Loucy (cell line): ENCODE measurements at regions not wholly inside any gene's neighbourhood (a gene's known extent, or its start where the extent isn't known, plus 50 kb on each side); places are given as distances from the start of the nearest gene placed in this dataset.

Experiments
- H2AFZ ChIP-seq: fragments of 200-600 bp; sonication (generic); 2 replicates; pipeline ENCODE4 v1.6.0; 2016; ENCODE audit warnings: antibody characterized with exemption, mild to moderate bottlenecking, low read length, moderate library complexity
- H3F3A ChIP-seq: fragments of 200-600 bp; 2 replicates; pipeline ENCODE4 v1.6.0; 2016; ENCODE audit warnings: antibody characterized with exemption, low read depth, mild to moderate bottlenecking
- H3K27me3 ChIP-seq: fragments of 200-600 bp; sonication (generic); 2 replicates; pipeline ENCODE4 v1.6.1; 2014; ENCODE audit warnings: low read length, mild to moderate bottlenecking; ENCODE audit not compliant: insufficient read depth, poor library complexity, severe bottlenecking
- H3K36me3 ChIP-seq: fragments of 200-600 bp; sonication (generic); 2 replicates; pipeline ENCODE4 v1.6.1; 2016; ENCODE audit warnings: low read length; ENCODE audit not compliant: insufficient read depth
- H3K4me1 ChIP-seq: fragments of 200-600 bp; sonication (generic); 2 replicates; pipeline ENCODE4 v1.5.1; 2014; ENCODE audit warnings: low read length, mild to moderate bottlenecking; ENCODE audit not compliant: insufficient read depth, poor library complexity, severe bottlenecking
- H3K4me2 ChIP-seq: fragments of 200-600 bp; sonication (generic); 2 replicates; pipeline ENCODE4 v1.6.0; 2014; ENCODE audit warnings: antibody characterized with exemption, low read length, low read depth, mild to moderate bottlenecking; ENCODE audit not compliant: poor library complexity, severe bottlenecking
- H3K4me3 ChIP-seq: fragments of 200-600 bp; sonication (generic); 2 replicates; pipeline ENCODE4 v1.5.1; 2014; ENCODE audit warnings: low read length, mild to moderate bottlenecking, mixed read lengths; ENCODE audit not compliant: poor library complexity, severe bottlenecking
- H3K79me2 ChIP-seq: fragments of 200-600 bp; sonication (generic); 2 replicates; pipeline ENCODE4 v1.6.1; 2014; ENCODE audit warnings: low read length; ENCODE audit not compliant: insufficient read depth
- H3K9ac ChIP-seq: fragments of 200-600 bp; sonication (generic); 2 replicates; pipeline ENCODE4 v1.6.0; 2014; ENCODE audit warnings: mild to moderate bottlenecking, low read depth, low read length, moderate library complexity; ENCODE audit not compliant: poor library complexity, severe bottlenecking
- H3K9me2 ChIP-seq: fragments of 200-600 bp; sonication (generic); replicated peaks from 2 replicates; pipeline ENCODE4 v1.6.1; 2016; ENCODE audit warnings: low read depth, low read length, mixed read lengths
- H3K9me3 ChIP-seq: fragments of 200-600 bp; sonication (generic); 2 replicates; pipeline ENCODE4 v1.6.1; 2014; ENCODE audit warnings: mild to moderate bottlenecking, antibody characterized with exemption, low read length, low read depth; ENCODE audit not compliant: insufficient read depth
- H4K20me1 ChIP-seq: fragments of 200-600 bp; sonication (generic); 2 replicates; pipeline ENCODE4 v1.6.0; 2014; ENCODE audit warnings: antibody characterized with exemption, low read length, mild to moderate bottlenecking; ENCODE audit not compliant: insufficient read depth, poor library complexity, severe bottlenecking
- EZH2phosphoT487 ChIP-seq: fragments of 200-600 bp; IDR thresholded peaks from 2 replicates; pipeline ENCODE4 v1.6.1; 2018; ENCODE audit warnings: antibody characterized with exemption, mild to moderate bottlenecking, moderate library complexity, borderline replicate concordance
- TF ChIP-seq, protein P1 (sequence below): fragments of 200-600 bp; sonication (generic); conservative IDR thresholded peaks from 2 replicates; pipeline ENCODE4 v1.5.1; 2014; ENCODE audit warnings: mild to moderate bottlenecking, antibody characterized with exemption, low read length

DNA sequence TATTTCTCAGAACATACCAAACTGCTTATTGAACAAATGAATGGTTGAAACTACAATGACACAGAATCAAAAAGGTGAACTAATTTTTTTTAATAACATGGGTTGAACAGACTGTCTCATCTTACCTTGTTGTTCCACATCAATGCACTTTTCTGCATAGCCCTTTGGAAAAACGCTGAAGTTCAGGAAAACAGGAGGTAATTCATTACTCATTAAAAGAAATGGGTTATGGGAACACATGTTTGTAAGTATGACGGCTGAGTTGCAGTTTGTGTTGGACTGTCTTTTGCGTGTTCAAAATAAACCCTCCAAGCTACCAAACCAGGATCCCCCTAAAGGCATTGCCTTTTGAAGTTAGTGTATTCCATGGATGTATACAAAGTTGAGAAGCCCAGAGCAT is 514.9 kb upstream of the PKN2 start:
- Histone ChIP-seq H3K4me3 (no peak overlapping the region), H3K4me1 (no peaks in the 10 kb centered on the region), H3K79me2 (no peaks in the 10 kb centered on the region), H3K9me2 (no peaks in the 10 kb centered on the region), H3K9ac (no peak overlapping the region), H4K20me1 (no peaks in the 10 kb centered on the region), H3K9me3 (no peaks in the 10 kb centered on the region), H3K36me3 (no peaks in the 10 kb centered on the region), H3K27me3 (peaks cover 6% of the 10 kb centered on the region), H3K4me2 (no peak overlapping the region), H2AFZ (no peak overlapping the region), H3F3A (no peaks in the 10 kb centered on the region)
- no peak for TF ChIP-seq EZH2phosphoT487
- TF ChIP-seq, protein P1, sequence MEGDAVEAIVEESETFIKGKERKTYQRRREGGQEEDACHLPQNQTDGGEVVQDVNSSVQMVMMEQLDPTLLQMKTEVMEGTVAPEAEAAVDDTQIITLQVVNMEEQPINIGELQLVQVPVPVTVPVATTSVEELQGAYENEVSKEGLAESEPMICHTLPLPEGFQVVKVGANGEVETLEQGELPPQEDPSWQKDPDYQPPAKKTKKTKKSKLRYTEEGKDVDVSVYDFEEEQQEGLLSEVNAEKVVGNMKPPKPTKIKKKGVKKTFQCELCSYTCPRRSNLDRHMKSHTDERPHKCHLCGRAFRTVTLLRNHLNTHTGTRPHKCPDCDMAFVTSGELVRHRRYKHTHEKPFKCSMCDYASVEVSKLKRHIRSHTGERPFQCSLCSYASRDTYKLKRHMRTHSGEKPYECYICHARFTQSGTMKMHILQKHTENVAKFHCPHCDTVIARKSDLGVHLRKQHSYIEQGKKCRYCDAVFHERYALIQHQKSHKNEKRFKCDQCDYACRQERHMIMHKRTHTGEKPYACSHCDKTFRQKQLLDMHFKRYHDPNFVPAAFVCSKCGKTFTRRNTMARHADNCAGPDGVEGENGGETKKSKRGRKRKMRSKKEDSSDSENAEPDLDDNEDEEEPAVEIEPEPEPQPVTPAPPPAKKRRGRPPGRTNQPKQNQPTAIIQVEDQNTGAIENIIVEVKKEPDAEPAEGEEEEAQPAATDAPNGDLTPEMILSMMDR: no peak

GRCh38 chr1:88169939-88170338 is 514.1 kb upstream of the PKN2 start:
- no peaks in the 10 kb centered on the region for H3K79me2 ChIP-seq
- no peaks in the 10 kb centered on the region for H3K36me3 ChIP-seq
- TF ChIP-seq, protein P1: no peak
- TF ChIP-seq EZH2phosphoT487: no peak
- H3K9me3 ChIP-seq: no peaks in the 10 kb centered on the region
- peaks cover 6% of the 10 kb centered on the region for H3K27me3 ChIP-seq
- H3F3A ChIP-seq: no peaks in the 10 kb centered on the region
- no peak overlapping the region for H3K9ac ChIP-seq
- no peak overlapping the region for H2AFZ ChIP-seq
- H3K4me3 ChIP-seq: no peak overlapping the region
- no peak overlapping the region for H3K4me2 ChIP-seq
- H3K4me1 ChIP-seq: no peaks in the 10 kb centered on the region
- no peaks in the 10 kb centered on the region for H3K9me2 ChIP-seq
- no peaks in the 10 kb centered on the region for H4K20me1 ChIP-seq

DNA sequence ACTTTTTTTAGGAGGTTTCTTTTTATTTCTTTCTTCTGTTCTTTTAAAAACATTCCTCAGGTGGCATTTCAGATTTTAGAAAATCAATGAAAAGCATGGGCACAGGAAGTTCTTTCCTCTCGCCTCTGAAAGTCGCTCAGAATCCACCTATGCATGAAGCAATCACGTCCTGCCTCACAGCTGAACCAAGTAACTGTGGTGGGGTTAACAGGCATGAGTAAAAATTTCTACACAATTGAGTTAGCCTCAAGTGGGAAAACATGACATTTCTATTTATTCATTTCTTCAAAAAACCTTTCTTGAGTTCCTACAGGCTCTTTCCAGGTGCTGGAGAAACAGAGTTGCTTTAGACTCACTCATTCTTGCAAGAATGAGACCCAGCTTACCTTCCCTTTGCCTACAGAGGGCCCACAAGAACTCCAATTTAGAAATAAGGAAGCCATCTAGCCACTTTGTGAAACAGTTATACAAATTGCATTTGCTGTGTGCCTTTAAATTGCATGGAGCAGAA is 508.9 kb upstream of the PKN2 start:
- no peaks in the 10 kb centered on the region for H3F3A ChIP-seq
- no peak for TF ChIP-seq EZH2phosphoT487
- TF ChIP-seq, protein P1: no peak
- no peak overlapping the region for H2AFZ ChIP-seq
- no peaks in the 10 kb centered on the region for H3K79me2 ChIP-seq
- no peaks in the 10 kb centered on the region for H4K20me1 ChIP-seq
- no peak overlapping the region for H3K4me3 ChIP-seq
- no peaks in the 10 kb centered on the region for H3K4me1 ChIP-seq
- H3K9me2 ChIP-seq: no peaks in the 10 kb centered on the region
- H3K9ac ChIP-seq: no peak overlapping the region
- H3K4me2 ChIP-seq: no peak overlapping the region
- no peaks in the 10 kb centered on the region for H3K9me3 ChIP-seq
- H3K36me3 ChIP-seq: no peaks in the 10 kb centered on the region
- peaks cover 6% of the 10 kb centered on the region for H3K27me3 ChIP-seq
